ENCODE measurements at regions not wholly inside any gene's neighbourhood (a gene's known extent, or its start where the extent isn't known, plus 50 kb on each side); places are given as distances from the start of the nearest gene placed in this dataset.

- TF ChIP-seq CTCF (conservative IDR thresholded peaks at IDR 0.05; ENCODE audit: low read depth, low read length) (no peak), EZH2phosphoT487 (IDR thresholded peaks at IDR 0.05; ENCODE audit: borderline replicate concordance, low read length) (no peak)
Measured at GRCh38 chr5:13994621-13995253, 50.2 kb upstream of the DNAH5 start.

Measured in PC-3 (cell line).